Memory B cell (primary cell): ENCODE measurements at regions not wholly inside any gene's neighbourhood (a gene's known extent, or its start where the extent isn't known, plus 50 kb on each side); places are given as distances from the start of the nearest gene placed in this dataset.

Experiments used
- ATAC-seq: fragments of 150-1000 bp; cut with Tn5 transposase; 2 replicates; pipeline ENCODE4 v1.10.0; 2021; ENCODE audit warnings: low read depth, mild to moderate bottlenecking, moderate library complexity
- DNase-seq, 2 donors: peaks; one replicate each; pipeline ENCODE4 v3.0.0; 2022; ENCODE audit warnings: low spot score in 2 of 2
- H3K27ac Mint-ChIP-seq: one replicate; pipeline ENCODE4 v1.8.0; 2022; ENCODE audit warnings: mild to moderate bottlenecking, moderate library complexity, mixed read lengths
- H3K27me3 Mint-ChIP-seq: one replicate; pipeline ENCODE4 v1.8.0; 2022; ENCODE audit warnings: mixed read lengths
- H3K36me3 Mint-ChIP-seq: one replicate; pipeline ENCODE4 v1.8.0; 2022; ENCODE audit warnings: mild to moderate bottlenecking, mixed read lengths
- H3K4me1 Mint-ChIP-seq: one replicate; pipeline ENCODE4 v1.8.0; 2022; ENCODE audit warnings: mixed read lengths
- H3K4me3 Mint-ChIP-seq: one replicate; pipeline ENCODE4 v1.8.0; 2022; ENCODE audit warnings: mild to moderate bottlenecking, moderate library complexity, mixed read lengths
- H3K9me3 Mint-ChIP-seq: one replicate; pipeline ENCODE4 v1.8.0; 2022; ENCODE audit warnings: mixed read lengths

GRCh38 chr12:84077679-84078078 lies 834.9 kb downstream of the SLC6A15 start:
- H3K36me3 Mint-ChIP-seq = no peaks in the 10 kb centered on the region
- peaks cover 3% of the 10 kb centered on the region for H3K9me3 Mint-ChIP-seq
- no peaks in the 10 kb centered on the region for H3K4me1 Mint-ChIP-seq
- ATAC-seq (no peak), DNase-seq (no peak)
- no peak overlapping the region for H3K27ac Mint-ChIP-seq
- no peaks in the 10 kb centered on the region for H3K27me3 Mint-ChIP-seq
- no peak overlapping the region for H3K4me3 Mint-ChIP-seq

- peaks cover 5% of the 10 kb centered on the region for H3K9me3 Mint-ChIP-seq
- ATAC-seq = no peak
- H3K27ac Mint-ChIP-seq = no peak overlapping the region
- no peaks in the 10 kb centered on the region for H3K36me3 Mint-ChIP-seq
- H3K4me1 Mint-ChIP-seq = no peaks in the 10 kb centered on the region
- no peak for DNase-seq
- H3K27me3 Mint-ChIP-seq = no peaks in the 10 kb centered on the region
- H3K4me3 Mint-ChIP-seq = no peak overlapping the region
Observed at GRCh38 chr12:84075991-84076390, 836.6 kb downstream of the SLC6A15 start.

GRCh38 chr12:84073401-84073800 lies 839.2 kb downstream of the SLC6A15 start:
- no peaks in the 10 kb centered on the region for H3K27me3 Mint-ChIP-seq
- H3K27ac Mint-ChIP-seq = no peak overlapping the region
- H3K4me1 Mint-ChIP-seq = no peaks in the 10 kb centered on the region
- ATAC-seq (no peak), DNase-seq (no peak)
- H3K4me3 Mint-ChIP-seq = no peak overlapping the region
- H3K36me3 Mint-ChIP-seq = no peaks in the 10 kb centered on the region
- H3K9me3 Mint-ChIP-seq = peaks cover 8% of the 10 kb centered on the region

- H3K27me3 Mint-ChIP-seq = no peaks in the 10 kb centered on the region
- peaks cover 8% of the 10 kb centered on the region for H3K9me3 Mint-ChIP-seq
- no peak for ATAC-seq
- H3K4me3 Mint-ChIP-seq = no peak overlapping the region
- H3K27ac Mint-ChIP-seq = no peak overlapping the region
- H3K4me1 Mint-ChIP-seq = no peaks in the 10 kb centered on the region
- DNase-seq = no peak
- H3K36me3 Mint-ChIP-seq = no peaks in the 10 kb centered on the region
Observed at GRCh38 chr12:84072961-84073360, 839.6 kb downstream of the SLC6A15 start.

- no peaks in the 10 kb centered on the region for H3K27me3 Mint-ChIP-seq
- no peak overlapping the region for H3K4me3 Mint-ChIP-seq
- H3K27ac Mint-ChIP-seq = no peak overlapping the region
- no peak for DNase-seq
- H3K9me3 Mint-ChIP-seq = peaks cover 8% of the 10 kb centered on the region
- no peak for ATAC-seq
- H3K4me1 Mint-ChIP-seq = no peaks in the 10 kb centered on the region
- H3K36me3 Mint-ChIP-seq = no peaks in the 10 kb centered on the region
Observed at GRCh38 chr12:84070292-84070691, 842.3 kb downstream of the SLC6A15 start.

- Mint-ChIP-seq H3K4me3 (no peak overlapping the region), H3K36me3 (no peaks in the 10 kb centered on the region), H3K9me3 (peaks cover 7% of the 10 kb centered on the region), H3K4me1 (no peaks in the 10 kb centered on the region), H3K27ac (no peak overlapping the region), H3K27me3 (no peaks in the 10 kb centered on the region)
- ATAC-seq (no peak), DNase-seq (no peak)
Observed at GRCh38 chr12:84069699-84070098, 842.9 kb downstream of the SLC6A15 start.

GRCh38 chr12:84069198-84069597 lies 843.4 kb downstream of the SLC6A15 start:
- no peak for DNase-seq
- H3K9me3 Mint-ChIP-seq = peaks cover 7% of the 10 kb centered on the region
- no peak overlapping the region for H3K4me3 Mint-ChIP-seq
- no peak for ATAC-seq
- H3K36me3 Mint-ChIP-seq = no peaks in the 10 kb centered on the region
- H3K27ac Mint-ChIP-seq = no peak overlapping the region
- H3K4me1 Mint-ChIP-seq = no peaks in the 10 kb centered on the region
- no peaks in the 10 kb centered on the region for H3K27me3 Mint-ChIP-seq

GRCh38 chr12:84058136-84058535 lies 854.5 kb downstream of the SLC6A15 start:
- no peaks in the 10 kb centered on the region for H3K4me1 Mint-ChIP-seq
- no peak overlapping the region for H3K4me3 Mint-ChIP-seq
- H3K36me3 Mint-ChIP-seq = no peaks in the 10 kb centered on the region
- DNase-seq = no peak
- no peak overlapping the region for H3K27ac Mint-ChIP-seq
- no peaks in the 10 kb centered on the region for H3K27me3 Mint-ChIP-seq
- H3K9me3 Mint-ChIP-seq = peaks cover 11% of the 10 kb centered on the region
- ATAC-seq = no peak

- ATAC-seq (no peak), DNase-seq (no peak)
- Mint-ChIP-seq H3K4me1 (no peaks in the 10 kb centered on the region), H3K27ac (no peak overlapping the region), H3K36me3 (no peaks in the 10 kb centered on the region), H3K9me3 (peaks cover 11% of the 10 kb centered on the region), H3K4me3 (no peak overlapping the region), H3K27me3 (no peaks in the 10 kb centered on the region)
Observed at GRCh38 chr12:84054811-84055210, 857.8 kb downstream of the SLC6A15 start.

GRCh38 chr12:84047881-84048280 lies 864.7 kb downstream of the SLC6A15 start:
- ATAC-seq (no peak), DNase-seq (no peak)
- no peak overlapping the region for H3K4me3 Mint-ChIP-seq
- H3K9me3 Mint-ChIP-seq = no peaks in the 10 kb centered on the region
- H3K27ac Mint-ChIP-seq = no peak overlapping the region
- H3K36me3 Mint-ChIP-seq = no peaks in the 10 kb centered on the region
- H3K4me1 Mint-ChIP-seq = no peaks in the 10 kb centered on the region
- no peaks in the 10 kb centered on the region for H3K27me3 Mint-ChIP-seq

- Mint-ChIP-seq H3K4me3 (no peak overlapping the region), H3K4me1 (no peaks in the 10 kb centered on the region), H3K27ac (no peak overlapping the region), H3K27me3 (no peaks in the 10 kb centered on the region), H3K36me3 (no peaks in the 10 kb centered on the region), H3K9me3 (no peaks in the 10 kb centered on the region)
- DNase-seq (no peak), ATAC-seq (no peak)
Observed at GRCh38 chr12:84046859-84047258, 865.7 kb downstream of the SLC6A15 start.

GRCh38 chr12:84043355-84043754 lies 869.2 kb downstream of the SLC6A15 start:
- DNase-seq (no peak), ATAC-seq (no peak)
- no peak overlapping the region for H3K27ac Mint-ChIP-seq
- H3K4me3 Mint-ChIP-seq = no peak overlapping the region
- H3K4me1 Mint-ChIP-seq = no peaks in the 10 kb centered on the region
- H3K9me3 Mint-ChIP-seq = no peaks in the 10 kb centered on the region
- H3K36me3 Mint-ChIP-seq = no peaks in the 10 kb centered on the region
- no peaks in the 10 kb centered on the region for H3K27me3 Mint-ChIP-seq

- Mint-ChIP-seq H3K4me3 (no peak overlapping the region), H3K27ac (no peak overlapping the region), H3K36me3 (no peaks in the 10 kb centered on the region), H3K9me3 (no peaks in the 10 kb centered on the region), H3K4me1 (no peaks in the 10 kb centered on the region), H3K27me3 (no peaks in the 10 kb centered on the region)
- DNase-seq = no peak
- ATAC-seq = no peak
Observed at GRCh38 chr12:84038242-84038641, 874.4 kb downstream of the SLC6A15 start.

- H3K27ac Mint-ChIP-seq = no peak overlapping the region
- H3K4me3 Mint-ChIP-seq = no peak overlapping the region
- no peaks in the 10 kb centered on the region for H3K36me3 Mint-ChIP-seq
- H3K27me3 Mint-ChIP-seq = no peaks in the 10 kb centered on the region
- no peak for ATAC-seq
- no peaks in the 10 kb centered on the region for H3K4me1 Mint-ChIP-seq
- DNase-seq = no peak
- H3K9me3 Mint-ChIP-seq = peaks cover 3% of the 10 kb centered on the region
Observed at GRCh38 chr12:84036912-84037311, 875.7 kb downstream of the SLC6A15 start.

- no peaks in the 10 kb centered on the region for H3K27me3 Mint-ChIP-seq
- H3K4me3 Mint-ChIP-seq = no peak overlapping the region
- ATAC-seq (no peak), DNase-seq (no peak)
- H3K9me3 Mint-ChIP-seq = peaks cover 3% of the 10 kb centered on the region
- H3K4me1 Mint-ChIP-seq = no peaks in the 10 kb centered on the region
- H3K36me3 Mint-ChIP-seq = no peaks in the 10 kb centered on the region
- no peak overlapping the region for H3K27ac Mint-ChIP-seq
Observed at GRCh38 chr12:84035766-84036165, 876.8 kb downstream of the SLC6A15 start.

GRCh38 chr12:84034871-84035270 lies 877.7 kb downstream of the SLC6A15 start:
- H3K36me3 Mint-ChIP-seq = no peaks in the 10 kb centered on the region
- no peak overlapping the region for H3K27ac Mint-ChIP-seq
- H3K9me3 Mint-ChIP-seq = peaks cover 3% of the 10 kb centered on the region
- ATAC-seq (no peak), DNase-seq (no peak)
- H3K4me3 Mint-ChIP-seq = no peak overlapping the region
- no peaks in the 10 kb centered on the region for H3K27me3 Mint-ChIP-seq
- H3K4me1 Mint-ChIP-seq = no peaks in the 10 kb centered on the region
